ENCODE measurements at regions not wholly inside any gene's neighbourhood (a gene's known extent, or its start where the extent isn't known, plus 50 kb on each side); places are given as distances from the start of the nearest gene placed in this dataset.
A peak's percentile ranks its signal among the peaks of the same experiment; 100 is the strongest.
"Not testable (repeated sequence)": the region's sequence is repeated elsewhere in the genome, so short reads cannot be mapped to it uniquely, and the experiment has no call there.

GRCh38 chr6:144744720-144745119, 459.6 kb downstream of the UTRN start:
- DNase-seq = no peak

GRCh38 chr6:144745439-144745838, 460.3 kb downstream of the UTRN start:
- DNase-seq = no peak

GRCh38 chr6:144746902-144747469, 461.9 kb downstream of the UTRN start:
- no peak for DNase-seq

- no peak for DNase-seq
Observed at GRCh38 chr6:144749263-144749662, 464.1 kb downstream of the UTRN start.

GRCh38 chr6:144753023-144753705, 468.0 kb downstream of the UTRN start:
- DNase-seq = no peak

- peak in 1 of 2 experiments; percentile 6 for DNase-seq
Observed at GRCh38 chr6:144756469-144756868, 471.3 kb downstream of the UTRN start.

GRCh38 chr6:144757299-144757698, 472.2 kb downstream of the UTRN start:
- DNase-seq = no peak

GRCh38 chr6:144757730-144758129, 472.6 kb downstream of the UTRN start:
- no peak for DNase-seq

- no peak for DNase-seq
Observed at GRCh38 chr6:144758602-144759001, 473.5 kb downstream of the UTRN start.

- no peak for DNase-seq
Observed at GRCh38 chr6:144762469-144762868, 477.3 kb downstream of the UTRN start.

GRCh38 chr6:144767051-144767450, 481.9 kb downstream of the UTRN start:
- DNase-seq = no peak

GRCh38 chr6:144768551-144769075, 483.5 kb downstream of the UTRN start:
- no peak for DNase-seq

GRCh38 chr6:144769142-144769541, 484.0 kb downstream of the UTRN start:
- DNase-seq = no peak

- DNase-seq = no peak
Observed at GRCh38 chr6:144776031-144776819, 491.1 kb downstream of the UTRN start.

- no peak for DNase-seq
Observed at GRCh38 chr6:144777249-144777648, 492.1 kb downstream of the UTRN start.

- no peak for DNase-seq
Observed at GRCh38 chr6:144778056-144778455, 492.9 kb downstream of the UTRN start.

- DNase-seq = peak; percentile 12 to 23
Observed at GRCh38 chr6:144778773-144779492, 493.8 kb downstream of the UTRN start.

- DNase-seq = no peak
Observed at GRCh38 chr6:144781836-144782235, 496.7 kb downstream of the UTRN start.

- no peak for DNase-seq
Observed at GRCh38 chr6:144782634-144783033, 497.5 kb downstream of the UTRN start.

- DNase-seq = no peak
Observed at GRCh38 chr6:144785056-144785455, 499.9 kb downstream of the UTRN start.

GRCh38 chr6:144786825-144787224, 501.7 kb downstream of the UTRN start:
- DNase-seq = no peak

GRCh38 chr6:144793744-144794143, 508.6 kb downstream of the UTRN start:
- DNase-seq = no peak

GRCh38 chr6:144795022-144795421, 509.9 kb downstream of the UTRN start:
- DNase-seq = not testable (repeated sequence)

All from AML-193 (cell line).